GM18502 (cell line): ENCODE measurements at regions not wholly inside any gene's neighbourhood (a gene's known extent, or its start where the extent isn't known, plus 50 kb on each side); places are given as distances from the start of the nearest gene placed in this dataset.

Experiments
- ATAC-seq: cut with Tn5 transposase; IDR thresholded peaks from one replicate; pipeline ENCODE4 v1.9.1; 2021; ENCODE audit warnings: mild to moderate bottlenecking; ENCODE audit not compliant: unreplicated experiment, poor library complexity

- no peak for ATAC-seq
Measured at GRCh38 chr10:10209167-10209566, 808.5 kb upstream of the CELF2 start.

GRCh38 chr10:10211409-10211808, 806.3 kb upstream of the CELF2 start:
- ATAC-seq, result no peak

- ATAC-seq, result no peak
Measured at GRCh38 chr10:10213237-10213636, 804.4 kb upstream of the CELF2 start.

GRCh38 chr10:10222304-10222841, 795.3 kb upstream of the CELF2 start:
- no peak for ATAC-seq

GRCh38 chr10:10223131-10223530, 794.5 kb upstream of the CELF2 start:
- ATAC-seq, result no peak

- no peak for ATAC-seq
Measured at GRCh38 chr10:10225136-10225676, 792.5 kb upstream of the CELF2 start.

GRCh38 chr10:10233229-10233628, 784.4 kb upstream of the CELF2 start:
- no peak for ATAC-seq

- ATAC-seq, result no peak
Measured at GRCh38 chr10:10235003-10235402, 782.7 kb upstream of the CELF2 start.

- ATAC-seq, result no peak
Measured at GRCh38 chr10:10247585-10247984, 770.1 kb upstream of the CELF2 start.

GRCh38 chr10:10256860-10257259, 760.8 kb upstream of the CELF2 start:
- ATAC-seq, result no peak

- no peak for ATAC-seq
Measured at GRCh38 chr10:10259013-10259412, 758.7 kb upstream of the CELF2 start.

GRCh38 chr10:10270126-10271050, 747.3 kb upstream of the CELF2 start:
- ATAC-seq, result no peak

GRCh38 chr10:10271639-10272192, 746.0 kb upstream of the CELF2 start:
- ATAC-seq, result no peak

GRCh38 chr10:10273661-10274060, 744.0 kb upstream of the CELF2 start:
- no peak for ATAC-seq

GRCh38 chr10:10279906-10280305, 737.8 kb upstream of the CELF2 start:
- no peak for ATAC-seq

- ATAC-seq, result no peak
Measured at GRCh38 chr10:10292501-10292900, 725.2 kb upstream of the CELF2 start.

GRCh38 chr10:10293041-10293440, 724.6 kb upstream of the CELF2 start:
- ATAC-seq, result no peak

- no peak for ATAC-seq
Measured at GRCh38 chr10:10293481-10293951, 724.2 kb upstream of the CELF2 start.

GRCh38 chr10:10294184-10294880, 723.3 kb upstream of the CELF2 start:
- ATAC-seq, result no peak

- ATAC-seq, result no peak
Measured at GRCh38 chr10:10294881-10295529, 722.7 kb upstream of the CELF2 start.
